Right atrium auricular region (tissue), 2 donors: ENCODE measurements at regions not wholly inside any gene's neighbourhood (a gene's known extent, or its start where the extent isn't known, plus 50 kb on each side); places are given as distances from the start of the nearest gene placed in this dataset.

Experiments
- DNase-seq: peaks from one replicate; pipeline ENCODE4 v3.0.0-alpha.2; 2019; ENCODE audit warnings: low spot score
- H3K27ac ChIP-seq, 2 donors: fragments of 200-600 bp; sonication (generic); 1 replicate in 1 of 2; 2 replicates in 1 of 2; pipeline ENCODE4 v1.5.1; 2016 to 2019
- H3K27me3 ChIP-seq, 2 donors: fragments of 200-600 bp; sonication (generic); one replicate each; pipeline versions ENCODE4 v1.5.1 to v1.6.0; 2017 to 2019
- H3K36me3 ChIP-seq: fragments of 200-600 bp; sonication (generic); one replicate; pipeline ENCODE4 v1.5.1; 2016
- H3K4me1 ChIP-seq, 2 donors: fragments of 200-600 bp; sonication (generic); one replicate each; pipeline versions ENCODE4 v1.5.1 to v1.6.0; 2017 to 2019
- H3K4me3 ChIP-seq, 2 donors: fragments of 200-600 bp; sonication (generic); 1 replicate in 1 of 2; 2 replicates in 1 of 2; pipeline ENCODE4 v1.5.1; 2017 to 2019; ENCODE audit warnings: mild to moderate bottlenecking in 1 of 2, moderate library complexity in 1 of 2
- H3K9me3 ChIP-seq, 2 donors: fragments of 200-600 bp; sonication (generic); one replicate each; pipeline ENCODE4 v1.5.1; 2019
- CTCF ChIP-seq, 2 donors: fragments of 200-600 bp; sonication (generic); IDR thresholded peaks; one replicate each; pipeline ENCODE4 v1.5.1; 2019; ENCODE audit warnings: antibody characterized with exemption in 2 of 2

- no peak for DNase-seq
- no peaks in the 10 kb centered on the region for H3K4me1 ChIP-seq
- no peak overlapping the region for H3K4me3 ChIP-seq
- H3K9me3 ChIP-seq = peaks cover 0 to 10% of the 10 kb centered on the region in 2 donors
- no peaks in the 10 kb centered on the region for H3K36me3 ChIP-seq
- no peak for TF ChIP-seq CTCF (IDR thresholded peaks at IDR 0.05)
- no peak overlapping the region for H3K27ac ChIP-seq
- no peaks in the 10 kb centered on the region for H3K27me3 ChIP-seq
Measured at GRCh38 chr2:118726821-118727220, 120.6 kb downstream of the EN1 start.

GRCh38 chr2:118723394-118723793 lies 124.1 kb downstream of the EN1 start:
- H3K4me1 ChIP-seq = no peaks in the 10 kb centered on the region
- H3K27ac ChIP-seq = no peak overlapping the region
- H3K4me3 ChIP-seq = no peak overlapping the region
- TF ChIP-seq CTCF (IDR thresholded peaks at IDR 0.05) = no peak
- no peaks in the 10 kb centered on the region for H3K36me3 ChIP-seq
- DNase-seq = no peak
- H3K27me3 ChIP-seq = no peaks in the 10 kb centered on the region
- H3K9me3 ChIP-seq = peaks cover 0 to 10% of the 10 kb centered on the region in 2 donors

- Histone ChIP-seq H3K36me3 (no peaks in the 10 kb centered on the region), H3K9me3 (peaks cover 0 to 5% of the 10 kb centered on the region in 2 donors), H3K27ac (no peak overlapping the region), H3K27me3 (no peaks in the 10 kb centered on the region), H3K4me3 (no peak overlapping the region), H3K4me1 (no peaks in the 10 kb centered on the region)
- TF ChIP-seq CTCF (IDR thresholded peaks at IDR 0.05) = no peak
- DNase-seq = no peak
Measured at GRCh38 chr2:118722976-118723375, 124.5 kb downstream of the EN1 start.

- no peaks in the 10 kb centered on the region for H3K36me3 ChIP-seq
- TF ChIP-seq CTCF (IDR thresholded peaks at IDR 0.05) = no peak
- H3K27ac ChIP-seq = no peak overlapping the region
- no peaks in the 10 kb centered on the region for H3K27me3 ChIP-seq
- H3K4me1 ChIP-seq = no peaks in the 10 kb centered on the region
- H3K9me3 ChIP-seq = no peaks in the 10 kb centered on the region
- no peak overlapping the region for H3K4me3 ChIP-seq
- DNase-seq = no peak
Measured at GRCh38 chr2:118721817-118722551, 125.5 kb downstream of the EN1 start.

- H3K27me3 ChIP-seq = no peaks in the 10 kb centered on the region
- no peak overlapping the region for H3K27ac ChIP-seq
- H3K9me3 ChIP-seq = no peaks in the 10 kb centered on the region
- H3K4me1 ChIP-seq = no peaks in the 10 kb centered on the region
- DNase-seq = no peak
- TF ChIP-seq CTCF (IDR thresholded peaks at IDR 0.05) = no peak
- H3K36me3 ChIP-seq = no peaks in the 10 kb centered on the region
- no peak overlapping the region for H3K4me3 ChIP-seq
Measured at GRCh38 chr2:118720866-118721265, 126.6 kb downstream of the EN1 start.

GRCh38 chr2:118718921-118719320 lies 128.5 kb downstream of the EN1 start:
- Histone ChIP-seq H3K36me3 (no peaks in the 10 kb centered on the region), H3K4me3 (no peak overlapping the region), H3K9me3 (no peaks in the 10 kb centered on the region), H3K4me1 (no peaks in the 10 kb centered on the region), H3K27ac (no peak overlapping the region), H3K27me3 (no peaks in the 10 kb centered on the region)
- no peak for TF ChIP-seq CTCF (IDR thresholded peaks at IDR 0.05)
- DNase-seq = no peak
